Esophagus mucosa (tissue), 1 donor: ENCODE measurements at regions not wholly inside any gene's neighbourhood (a gene's known extent, or its start where the extent isn't known, plus 50 kb on each side); places are given as distances from the start of the nearest gene placed in this dataset.
"Not testable (repeated sequence)": the region's sequence is repeated elsewhere in the genome, so short reads cannot be mapped to it uniquely, and the experiment has no call there.

Experiments
- ATAC-seq: fragments of 200-7000 bp; cut with Tn5 transposase; one replicate; pipeline ENCODE4 v1.9.1; 2020
- donor health status: DM: yes; HTN: yes; CAD: no.

- no peak for ATAC-seq
Observed at GRCh38 chr2:58377181-58377580, 136.1 kb upstream of the FANCL start.

GRCh38 chr2:58376592-58376991 lies 135.5 kb upstream of the FANCL start:
- no peak for ATAC-seq

- ATAC-seq: no peak
Observed at GRCh38 chr2:58369594-58369993, 128.5 kb upstream of the FANCL start.

GRCh38 chr2:58364098-58364497 lies 123.0 kb upstream of the FANCL start:
- no peak for ATAC-seq

- no peak for ATAC-seq
Observed at GRCh38 chr2:58358026-58358425, 116.9 kb upstream of the FANCL start.

- ATAC-seq: no peak
Observed at GRCh38 chr2:58357521-58357920, 116.4 kb upstream of the FANCL start.

- no peak for ATAC-seq
Observed at GRCh38 chr2:58354230-58354629, 113.1 kb upstream of the FANCL start.

GRCh38 chr2:58350484-58350883 lies 109.4 kb upstream of the FANCL start:
- ATAC-seq: no peak

- no peak for ATAC-seq
Observed at GRCh38 chr2:58347810-58348209, 106.7 kb upstream of the FANCL start.

- no peak for ATAC-seq
Observed at GRCh38 chr2:58341047-58341446, 99.9 kb upstream of the FANCL start.

- no peak for ATAC-seq
Observed at GRCh38 chr2:58339548-58340243, 98.6 kb upstream of the FANCL start.

GRCh38 chr2:58336416-58336815 lies 95.3 kb upstream of the FANCL start:
- ATAC-seq: no peak

- ATAC-seq: no peak
Observed at GRCh38 chr2:58334414-58334813, 93.3 kb upstream of the FANCL start.

- not testable (repeated sequence) for ATAC-seq
Observed at GRCh38 chr2:58325296-58325895, 84.3 kb upstream of the FANCL start.

- no peak for ATAC-seq
Observed at GRCh38 chr2:58319481-58319880, 78.4 kb upstream of the FANCL start.

GRCh38 chr2:58318949-58319348 lies 77.8 kb upstream of the FANCL start:
- ATAC-seq: not testable (repeated sequence)

- no peak for ATAC-seq
Observed at GRCh38 chr2:58313926-58314325, 72.8 kb upstream of the FANCL start.

- no peak for ATAC-seq
Observed at GRCh38 chr2:58308435-58308834, 67.3 kb upstream of the FANCL start.

GRCh38 chr2:58304843-58305242 lies 63.7 kb upstream of the FANCL start:
- ATAC-seq: no peak

- no peak for ATAC-seq
Observed at GRCh38 chr2:58299123-58299522, 58.0 kb upstream of the FANCL start.

GRCh38 chr2:58293056-58293455 lies 51.9 kb upstream of the FANCL start:
- ATAC-seq: no peak

- ATAC-seq: no peak
Observed at GRCh38 chr2:58291726-58292438, 50.8 kb upstream of the FANCL start.
